ENCODE measurements at regions not wholly inside any gene's neighbourhood (a gene's known extent, or its start where the extent isn't known, plus 50 kb on each side); places are given as distances from the start of the nearest gene placed in this dataset.
"Not testable (repeated sequence)": the region's sequence is repeated elsewhere in the genome, so short reads cannot be mapped to it uniquely, and the experiment has no call there.

DNA sequence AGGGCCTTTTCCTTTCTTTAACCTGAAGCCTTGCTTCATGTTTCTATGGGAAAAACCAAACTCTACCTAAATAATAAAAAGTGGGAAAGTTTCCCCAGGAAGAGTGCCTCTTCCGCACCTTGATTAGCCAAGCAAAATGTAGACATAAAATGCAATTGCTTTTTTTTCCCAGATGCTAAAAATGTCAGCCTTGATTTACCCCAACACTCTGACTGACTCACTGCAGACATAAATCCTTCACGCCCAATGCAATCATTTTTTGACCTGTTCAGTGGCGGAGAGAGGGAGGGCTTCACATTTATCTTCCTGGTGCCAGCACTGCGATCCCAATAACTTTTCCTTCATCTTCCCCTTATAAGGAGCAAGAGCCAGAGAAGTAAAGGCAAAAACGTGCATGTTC, 261.5 kb downstream of the SEC16B start:
- no peak for DNase-seq

DNA sequence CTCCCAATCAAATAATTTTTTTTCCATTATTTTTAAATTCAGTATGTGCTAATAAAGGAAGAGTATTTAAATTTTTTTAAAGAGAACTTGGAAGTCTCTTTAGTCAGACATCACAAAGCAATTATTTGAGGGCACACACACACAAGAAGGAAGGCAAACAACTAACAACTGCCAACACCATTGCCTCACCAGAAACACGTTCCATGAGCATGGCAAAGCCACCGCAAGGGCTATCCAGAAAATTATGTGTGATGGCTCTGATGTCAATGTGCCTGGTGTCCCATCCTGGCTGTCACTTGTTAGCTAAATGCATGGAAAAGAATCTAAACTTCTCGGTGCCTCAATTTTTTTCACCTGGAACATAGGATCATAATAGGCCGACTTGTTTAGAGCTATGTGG, 262.9 kb downstream of the SEC16B start:
- no peak for DNase-seq

DNA sequence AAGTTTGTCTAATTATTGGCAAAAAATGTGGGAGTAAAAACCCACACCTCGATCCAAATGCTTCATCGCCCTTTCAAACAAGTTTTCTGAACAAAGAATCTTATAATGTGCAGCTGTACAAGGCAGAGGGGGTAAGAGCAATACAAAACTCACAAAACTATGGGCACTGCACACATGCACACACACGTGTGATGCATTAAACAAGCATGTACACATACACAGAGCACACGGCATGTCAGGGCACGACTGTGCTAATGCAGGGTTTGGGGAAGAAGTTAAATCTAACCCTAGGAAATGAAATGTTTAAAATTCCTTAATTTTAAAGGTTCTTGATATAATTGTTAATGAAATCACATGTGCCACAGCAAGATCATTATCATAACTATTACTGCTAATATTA, 264.0 kb downstream of the SEC16B start:
- no peak for DNase-seq

DNA sequence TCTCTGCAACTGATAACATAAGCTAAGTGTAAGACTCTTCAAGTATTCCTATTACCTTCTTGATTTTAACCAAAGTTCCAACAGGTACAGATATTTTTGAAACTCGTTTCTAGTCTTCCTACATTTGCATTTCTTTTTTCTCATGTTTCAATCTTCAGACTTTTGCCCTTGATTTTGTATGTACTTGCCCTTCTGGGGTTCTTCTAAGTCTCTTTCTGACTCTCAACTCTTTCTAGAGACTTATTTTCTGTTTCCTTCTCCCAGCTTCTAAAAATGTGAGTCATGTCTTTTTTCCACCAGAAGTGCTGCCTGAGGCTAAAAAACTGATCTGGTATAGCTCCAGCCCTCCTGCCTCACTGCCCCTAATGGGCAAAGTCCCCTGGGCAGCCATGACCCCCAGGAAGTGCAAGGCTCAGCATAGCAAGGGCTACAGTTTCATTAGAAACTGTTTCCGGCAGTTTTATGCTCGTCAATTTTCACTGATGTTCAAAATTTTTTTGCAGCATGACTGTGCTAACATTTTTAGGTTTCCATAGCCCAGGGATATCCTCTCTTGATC, 265.9 kb downstream of the SEC16B start:
- no peak for DNase-seq

DNA sequence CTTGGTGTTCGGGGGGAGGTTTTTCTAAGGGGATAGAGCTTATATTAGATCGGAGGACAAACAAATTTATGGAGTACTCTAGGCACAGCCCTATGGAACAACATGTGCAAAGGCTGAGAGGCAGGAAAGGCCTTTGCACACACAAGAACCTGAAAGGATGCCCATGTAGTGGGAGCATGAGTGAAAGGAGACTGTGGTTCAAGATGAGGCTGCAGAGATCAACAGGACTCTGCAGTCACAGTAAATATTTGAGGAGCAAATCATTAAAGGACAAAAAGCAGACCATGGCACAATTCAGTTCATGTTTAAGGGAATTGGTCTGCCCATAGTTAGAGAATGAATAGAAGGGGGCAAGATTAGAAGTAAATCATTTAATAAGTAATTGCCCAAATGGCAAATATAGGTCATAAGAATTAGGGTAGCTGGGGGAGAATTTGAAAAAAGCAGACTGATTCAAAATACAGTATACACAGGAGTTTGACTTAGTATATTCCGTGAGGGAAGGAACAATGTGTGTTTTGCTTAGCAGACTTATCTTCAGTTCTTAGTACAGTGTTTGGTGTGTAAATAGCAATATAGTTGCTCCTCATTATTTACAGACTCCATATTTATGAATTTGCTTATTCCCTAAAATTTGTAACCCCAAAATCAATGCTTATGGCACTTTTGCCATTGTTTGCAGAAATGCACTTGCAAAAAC, 268.1 kb downstream of the SEC16B start:
- no peak for DNase-seq

DNA sequence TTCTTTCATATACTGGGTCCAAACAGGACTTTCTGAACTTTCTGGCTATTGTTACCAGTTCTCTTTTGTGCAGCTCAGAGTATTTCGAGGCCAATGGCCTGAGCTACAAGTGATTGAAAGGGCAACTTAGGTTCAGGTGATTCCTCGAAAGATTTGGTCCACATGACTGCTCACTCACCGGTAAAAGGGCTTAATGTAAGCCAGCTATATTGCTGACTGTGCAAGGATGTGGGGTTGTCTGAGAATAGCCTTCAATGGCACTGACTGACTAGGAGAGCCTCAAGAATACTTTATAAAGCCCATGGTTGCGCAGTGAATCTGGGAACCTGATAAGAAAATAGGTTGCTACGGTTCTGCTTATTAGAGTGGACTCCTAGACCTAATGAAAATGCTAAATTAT, 269.0 kb downstream of the SEC16B start:
- DNase-seq: no peak

DNA sequence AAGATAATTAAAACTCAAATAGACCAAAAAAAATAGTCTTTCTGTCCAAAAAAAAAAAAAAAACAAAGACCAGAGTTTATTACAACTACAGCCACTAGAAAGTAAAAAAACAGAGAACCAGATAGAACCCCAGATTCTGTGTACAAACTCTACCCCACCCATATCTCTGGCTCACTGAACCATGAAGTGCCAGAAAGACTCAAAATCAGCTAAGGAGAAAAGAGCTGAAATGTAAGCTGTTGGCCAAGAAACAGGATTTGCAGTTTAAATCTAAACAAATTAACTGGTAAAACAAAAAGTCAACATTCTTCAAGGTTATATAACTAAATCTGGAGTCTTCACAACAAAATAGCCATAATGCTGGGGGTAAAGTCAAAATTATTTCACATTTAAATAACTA, 278.9 kb downstream of the SEC16B start:
- no peak for DNase-seq

GRCh38 chr1:177687544-177687943, 282.3 kb downstream of the SEC16B start:
- no peak for DNase-seq

DNA sequence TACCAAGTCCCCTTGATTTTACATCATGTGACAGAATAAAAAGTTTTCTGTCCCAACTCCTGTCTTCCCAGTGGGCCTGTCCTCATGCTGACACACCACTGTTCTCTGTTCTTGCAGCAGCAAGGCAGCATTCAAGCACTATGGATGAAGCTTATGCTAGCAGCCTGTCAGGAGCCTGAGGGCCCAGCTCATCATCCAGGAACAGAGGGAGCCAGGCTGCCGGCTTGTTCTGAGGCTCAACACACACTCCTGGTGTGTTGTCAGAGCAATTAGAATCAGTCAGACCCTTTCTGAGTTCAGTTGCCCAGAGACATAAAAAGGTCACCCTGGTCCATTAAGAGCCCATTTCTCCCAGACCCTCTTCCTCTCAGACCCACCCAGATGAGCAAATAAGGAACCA, 282.9 kb downstream of the SEC16B start:
- no peak for DNase-seq

- no peak for DNase-seq
Observed at GRCh38 chr1:177669161-177669560, 300.7 kb downstream of the SEC16B start.

- no peak for DNase-seq
Observed at GRCh38 chr1:177665935-177666334, 303.9 kb downstream of the SEC16B start.

- not testable (repeated sequence) for DNase-seq
Observed at GRCh38 chr1:177664742-177665141, 305.1 kb downstream of the SEC16B start.

GRCh38 chr1:177660188-177660587, 309.7 kb downstream of the SEC16B start:
- no peak for DNase-seq

DNA sequence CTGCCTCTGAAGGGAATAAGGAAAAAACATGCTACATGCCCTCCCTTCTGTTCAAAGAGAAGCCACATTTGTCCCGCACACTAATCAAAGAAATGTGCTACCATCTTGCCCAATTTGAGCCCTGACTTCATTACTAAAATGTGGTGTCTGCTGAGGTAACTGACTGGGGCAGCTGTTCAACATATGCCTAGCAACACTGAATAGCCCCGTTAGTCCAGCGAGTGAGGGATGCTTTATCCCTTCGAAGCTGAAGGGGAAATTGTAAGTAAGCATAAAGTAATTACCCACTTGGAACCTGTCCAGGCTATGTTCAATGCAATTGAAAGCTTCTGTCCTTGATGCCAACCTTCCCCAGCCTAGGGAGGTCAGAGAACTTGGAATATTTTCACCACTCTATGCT, 310.6 kb downstream of the SEC16B start:
- DNase-seq: no peak

GRCh38 chr1:177656598-177656997, 313.3 kb downstream of the SEC16B start:
- no peak for DNase-seq

DNA sequence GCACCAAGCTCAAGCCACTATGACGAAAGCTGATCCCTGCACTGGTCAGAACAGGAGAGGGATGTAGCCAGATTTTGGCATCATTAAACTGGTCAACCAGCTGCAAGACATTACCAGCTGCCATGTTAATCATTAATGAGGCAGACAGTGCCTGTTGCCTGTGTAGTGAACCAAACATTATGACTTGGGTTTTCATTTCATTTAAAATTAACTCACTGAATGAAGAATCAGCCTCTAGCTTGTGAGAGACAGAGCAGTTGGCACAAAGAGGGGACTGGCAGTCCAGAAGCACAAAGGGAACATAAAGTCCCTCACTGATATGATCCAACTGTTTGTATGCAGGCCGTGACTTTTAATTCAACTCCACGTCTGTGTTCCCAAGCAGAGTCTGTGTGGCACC, 318.9 kb downstream of the SEC16B start:
- no peak for DNase-seq

DNA sequence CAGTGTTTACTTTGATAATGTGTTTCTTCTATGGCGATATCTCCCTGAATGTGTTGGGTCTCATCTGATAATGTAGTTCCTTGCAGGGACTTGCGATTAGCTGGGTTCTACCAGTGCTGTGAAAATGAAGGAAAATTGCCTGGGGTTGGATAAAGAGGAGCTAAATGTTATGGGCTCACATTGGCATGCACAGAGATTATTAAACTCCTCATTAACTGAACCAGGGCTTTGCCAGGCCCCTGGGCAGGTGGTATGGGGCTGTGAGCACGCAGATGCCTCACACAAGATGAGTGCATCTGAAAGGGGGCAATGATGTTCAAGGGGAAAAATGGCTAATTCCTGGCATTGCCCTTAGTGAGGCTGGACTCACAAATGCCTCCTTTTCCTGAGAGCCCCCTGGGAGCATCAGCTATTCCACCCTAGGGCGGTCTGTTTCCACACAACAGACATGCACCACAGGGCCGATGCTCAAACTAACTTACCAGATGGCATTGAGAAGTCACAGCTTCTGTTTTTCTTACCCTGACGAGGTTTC, 321.1 kb downstream of the SEC16B start:
- no peak for DNase-seq

- no peak for DNase-seq
Observed at GRCh38 chr1:177648138-177648537, 321.7 kb downstream of the SEC16B start.

GRCh38 chr1:177646757-177647730, 322.8 kb downstream of the SEC16B start:
- DNase-seq: no peak

GRCh38 chr1:177645491-177646190, 324.2 kb downstream of the SEC16B start:
- no peak for DNase-seq

- no peak for DNase-seq
Observed at GRCh38 chr1:177640687-177641086, 329.2 kb downstream of the SEC16B start.

GRCh38 chr1:177634151-177634550, 335.7 kb downstream of the SEC16B start:
- not testable (repeated sequence) for DNase-seq
